ENCODE measurements at regions not wholly inside any gene's neighbourhood (a gene's known extent, or its start where the extent isn't known, plus 50 kb on each side); places are given as distances from the start of the nearest gene placed in this dataset.

DNA sequence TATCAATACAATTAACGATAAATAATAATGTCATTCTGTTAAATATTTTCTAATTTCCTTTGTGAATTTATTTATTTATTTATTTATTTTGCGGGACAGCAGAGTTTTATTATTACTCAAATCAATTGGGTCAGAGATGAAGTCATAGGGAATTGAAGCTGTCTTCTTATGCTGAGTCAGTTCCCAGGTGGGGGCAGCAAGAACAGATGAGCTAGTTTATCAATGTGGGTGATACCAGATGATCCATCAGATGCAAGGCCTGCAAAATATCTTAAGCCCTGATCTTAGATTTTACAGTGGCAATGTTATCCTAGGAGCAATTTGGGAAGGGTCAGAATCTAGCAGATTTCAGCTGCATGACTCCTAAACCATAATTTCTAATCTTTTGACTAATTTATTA, 1050.3 kb downstream of the OTOL1 start:
- ChIA-PET POLR2A (no interaction called here), CTCF (ENCODE audit: low intra/inter-chr PET ratio) (no interaction called here)
- Histone ChIP-seq H3K79me2 (ENCODE audit: control insufficient read depth, insufficient read depth, low read length) (no peaks in the 10 kb centered on the region), H3K9ac (ENCODE audit: insufficient read depth in 1 of 2, low read depth in 2 of 2, low read length in 2 of 2) (no peak overlapping the region), H3K4me2 (ENCODE audit: insufficient read depth, low read length) (no peak overlapping the region), H3K4me3 (no peak overlapping the region), H3K36me3 (ENCODE audit: control insufficient read depth, insufficient read depth, low read length) (no peaks in the 10 kb centered on the region), H4K20me1 (replicated peaks; ENCODE audit: control insufficient read depth, insufficient read depth, low read length) (no peaks in the 10 kb centered on the region), H3K27me3 (ENCODE audit: control insufficient read depth in 2 of 2, insufficient read depth in 2 of 2, low read length in 2 of 2) (no peaks in the 10 kb centered on the region), H3K4me1 (replicated peaks in 1 of 2; ENCODE audit: control insufficient read depth in 2 of 2, insufficient read depth in 2 of 2, low read length in 2 of 2) (no peaks in the 10 kb centered on the region), H3K27ac (ENCODE audit: extremely low read depth, low read depth, low read length) (no peak overlapping the region), H3K9me1 (ENCODE audit: control insufficient read depth, insufficient read depth, low read length) (no peaks in the 10 kb centered on the region), H2AFZ (ENCODE audit: low read depth, low read length) (no peak overlapping the region), H3K9me3 (replicated peaks; ENCODE audit: control insufficient read depth, insufficient read depth, low read depth, low read length) (peaks cover 1% of the 10 kb centered on the region; the same call in 1 of the 2 replicates)
- DNase-seq (ENCODE audit: extremely low read depth in 1 of 4, low spot score in 3 of 4), result no peak
- TF ChIP-seq ZNF165 (CRISPR knock-in tag; IDR thresholded peaks at IDR 0.05; ENCODE audit: borderline replicate concordance) (no peak), ZNF384 (IDR thresholded peaks at IDR 0.05; ENCODE audit: low read depth, low read length) (no peak), EHMT2 (IDR thresholded peaks at IDR 0.05) (no peak), CHAMP1 (IDR thresholded peaks at IDR 0.05) (no peak), UBTF (IDR thresholded peaks at IDR 0.05; ENCODE audit: borderline replicate concordance in 1 of 2, low read depth in 2 of 2, low read length in 2 of 2) (no peak), BRCA1 (IDR thresholded peaks at IDR 0.05) (no peak), BRCA1 (CRISPR knock-in tag; IDR thresholded peaks at IDR 0.05) (no peak), SAFB2 (IDR thresholded peaks at IDR 0.05; ENCODE audit: borderline replicate concordance, low read depth, low read length, severe bottlenecking) (no peak), BRD4 (IDR thresholded peaks at IDR 0.05) (no peak), USF2 (CRISPR knock-in tag; IDR thresholded peaks at IDR 0.05) (no peak), CHD4 (IDR thresholded peaks at IDR 0.05; ENCODE audit: insufficient read depth, insufficient replicate concordance, low read depth, low read length, poor library complexity, severe bottlenecking) (no peak), MCM7 (IDR thresholded peaks at IDR 0.05) (no peak), PRMT5 (CRISPR knock-in tag; IDR thresholded peaks at IDR 0.05) (no peak), RFX5 (IDR thresholded peaks at IDR 0.05; ENCODE audit: low read depth, low read length) (no peak), SMAD4 (CRISPR knock-in tag; conservative IDR thresholded peaks at IDR 0.05) (no peak), HMGN3 (IDR thresholded peaks at IDR 0.05; ENCODE audit: borderline replicate concordance, extremely low read depth, insufficient read length, low read depth, low read length) (no peak), SMAD3 (CRISPR knock-in tag; conservative IDR thresholded peaks at IDR 0.05) (no peak), MED1 (CRISPR knock-in tag; IDR thresholded peaks at IDR 0.05; ENCODE audit: borderline replicate concordance) (no peak), SIX5 (IDR thresholded peaks at IDR 0.05; ENCODE audit: borderline replicate concordance in 1 of 2, insufficient read depth in 1 of 2, low read depth in 1 of 2, low read length in 2 of 2) (no peak), GATAD2A (IDR thresholded peaks at IDR 0.05) (no peak), ZNF23 (CRISPR knock-in tag; IDR thresholded peaks at IDR 0.05) (no peak)
- in situ Hi-C loops (cut with MboI), result no loop called here
- WGBS (ENCODE audit: insufficient coverage, low coverage, missing lambda C conversion rate), result 0% methylated on average over 2 of the region's 2 CpGs
- BruUV-seq (replicated peaks), result no TSS peak
- no peak for ATAC-seq
- intact Hi-C loops (cut with micrococcal nuclease), result no loop called here
- FAIRE-seq, result no peak
